ENCODE measurements at regions not wholly inside any gene's neighbourhood (a gene's known extent, or its start where the extent isn't known, plus 50 kb on each side); places are given as distances from the start of the nearest gene placed in this dataset.
"Not testable (repeated sequence)": the region's sequence is repeated elsewhere in the genome, so short reads cannot be mapped to it uniquely, and the experiment has no call there.

DNA sequence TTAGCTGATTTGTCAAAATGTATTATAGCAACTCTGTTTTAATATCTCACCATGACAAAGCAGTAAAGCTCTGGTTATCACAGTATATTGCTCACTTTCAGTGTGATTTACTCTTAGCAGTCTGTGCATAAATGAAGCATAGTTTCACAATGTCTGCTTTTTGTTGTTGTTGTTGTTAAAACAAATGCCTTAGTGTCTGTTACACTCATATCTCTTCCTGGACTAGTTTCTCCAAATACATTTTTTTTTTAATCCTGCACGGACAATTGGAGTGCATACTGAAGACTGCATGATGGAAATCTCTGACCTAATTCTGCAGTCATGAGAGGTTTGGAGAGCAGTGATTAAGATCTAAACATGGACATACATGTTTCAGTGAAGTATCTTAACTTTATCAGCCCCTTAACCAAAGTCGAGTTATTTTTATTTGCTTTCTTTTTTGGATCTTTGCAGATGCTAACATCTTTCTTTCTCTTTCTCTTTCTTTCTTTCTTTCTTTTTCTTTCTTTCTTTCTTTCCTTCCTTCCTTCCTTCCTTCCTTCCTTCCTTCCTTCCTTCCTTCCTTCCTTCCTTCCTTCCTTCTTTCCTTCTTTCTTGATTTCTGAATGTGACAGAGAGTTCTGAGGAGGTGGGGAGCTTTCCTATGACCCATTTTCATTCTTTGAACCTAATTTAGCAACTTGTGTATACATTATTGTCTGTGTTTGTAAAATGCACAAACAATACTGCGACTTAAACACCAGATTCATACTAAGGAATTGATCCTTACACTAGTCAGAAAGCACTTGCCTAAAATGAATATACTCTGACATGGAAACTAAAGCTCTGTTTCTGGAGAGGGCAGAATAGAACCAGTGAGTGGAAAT lies 161.5 kb upstream of the AGR3 start:
- Mint-ChIP-seq H3K36me3 (no peaks in the 10 kb centered on the region), H3K4me3 (no peak overlapping the region), H3K27me3 (no peaks in the 10 kb centered on the region), H3K4me1 (ENCODE audit: unreplicated experiment) (peaks cover 10% of the 10 kb centered on the region), H3K27ac (peak overlapping the region; percentile 35), H3K9me3 (no peaks in the 10 kb centered on the region)
- no peak for DNase-seq (ENCODE audit: extremely low spot score, unreplicated experiment)
- no peak for TF ChIP-seq CTCF (conservative IDR thresholded peaks at IDR 0.05)

- Mint-ChIP-seq H3K36me3 (no peaks in the 10 kb centered on the region), H3K4me3 (no peak overlapping the region), H3K27me3 (no peaks in the 10 kb centered on the region), H3K9me3 (no peaks in the 10 kb centered on the region), H3K4me1 (ENCODE audit: unreplicated experiment) (peaks cover 4% of the 10 kb centered on the region), H3K27ac (no peak overlapping the region)
- DNase-seq (ENCODE audit: extremely low spot score, unreplicated experiment): no peak
- no peak for TF ChIP-seq CTCF (conservative IDR thresholded peaks at IDR 0.05)
Measured at GRCh38 chr7:17044396-17044795, 162.6 kb upstream of the AGR3 start.

- H3K4me3 Mint-ChIP-seq: peak overlapping the region; percentile 27
- TF ChIP-seq CTCF (conservative IDR thresholded peaks at IDR 0.05): no peak
Measured at GRCh38 chr7:17044861-17045260, 163.1 kb upstream of the AGR3 start.

DNA sequence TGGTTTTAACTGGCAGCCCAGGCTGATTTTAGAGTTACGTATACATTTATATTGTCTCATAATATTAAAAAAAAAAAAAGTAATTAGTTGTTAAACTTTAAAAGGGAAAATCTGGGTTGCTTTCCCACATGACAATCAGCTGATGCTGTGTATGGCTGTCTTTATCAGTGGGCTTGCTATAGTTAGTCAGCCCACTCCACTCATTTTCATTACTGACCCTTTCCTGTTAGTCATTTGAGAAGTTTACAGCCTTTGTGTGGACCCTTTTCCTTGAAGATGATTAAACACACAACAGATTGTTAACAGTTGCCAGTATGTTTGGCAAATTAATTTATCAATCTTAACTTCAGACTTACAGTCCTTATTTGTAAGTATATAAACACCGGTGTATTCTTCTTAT lies 164.5 kb upstream of the AGR3 start:
- H3K36me3 Mint-ChIP-seq: no peaks in the 10 kb centered on the region
- H3K27me3 Mint-ChIP-seq: no peaks in the 10 kb centered on the region
- H3K4me1 Mint-ChIP-seq (ENCODE audit: unreplicated experiment): peaks cover 4% of the 10 kb centered on the region
- no peak overlapping the region for H3K27ac Mint-ChIP-seq
- no peak overlapping the region for H3K4me3 Mint-ChIP-seq
- H3K9me3 Mint-ChIP-seq: no peaks in the 10 kb centered on the region
- DNase-seq (ENCODE audit: extremely low spot score, unreplicated experiment): no peak
- no peak for TF ChIP-seq CTCF (conservative IDR thresholded peaks at IDR 0.05)

More at GRCh38 chr7:17044861-17045260, 163.1 kb upstream of the AGR3 start:
- H3K4me1 Mint-ChIP-seq (ENCODE audit: unreplicated experiment): peaks cover 4% of the 10 kb centered on the region
- DNase-seq (ENCODE audit: extremely low spot score, unreplicated experiment): no peak
- no peaks in the 10 kb centered on the region for H3K9me3 Mint-ChIP-seq
- H3K36me3 Mint-ChIP-seq: no peaks in the 10 kb centered on the region
- H3K27ac Mint-ChIP-seq: no peak overlapping the region
- H3K27me3 Mint-ChIP-seq: no peaks in the 10 kb centered on the region

DNA sequence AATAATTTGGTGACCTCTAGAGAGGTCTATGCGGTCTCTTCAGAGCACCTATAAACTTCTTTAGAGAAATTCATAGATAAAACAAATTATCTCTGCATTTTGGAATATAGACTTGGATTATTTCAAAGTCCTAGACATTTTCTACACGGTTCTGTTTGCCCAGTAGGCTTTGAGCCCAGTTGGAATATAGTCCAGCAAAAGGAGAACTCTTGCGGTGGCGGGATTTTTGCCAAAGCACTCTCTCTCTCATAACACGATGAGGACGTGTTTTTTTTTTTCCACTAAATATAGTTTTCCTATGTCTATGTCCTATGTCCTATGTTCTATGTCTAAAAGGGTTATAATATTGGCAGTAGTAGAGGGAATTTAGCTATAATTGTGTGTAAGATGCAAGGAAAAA lies 164.9 kb upstream of the AGR3 start:
- no peak for TF ChIP-seq CTCF (conservative IDR thresholded peaks at IDR 0.05)
- Mint-ChIP-seq H3K9me3 (no peaks in the 10 kb centered on the region), H3K27ac (no peak overlapping the region), H3K27me3 (no peaks in the 10 kb centered on the region), H3K4me3 (no peak overlapping the region), H3K4me1 (ENCODE audit: unreplicated experiment) (peaks cover 4% of the 10 kb centered on the region), H3K36me3 (no peaks in the 10 kb centered on the region)
- DNase-seq (ENCODE audit: extremely low spot score, unreplicated experiment): no peak

DNA sequence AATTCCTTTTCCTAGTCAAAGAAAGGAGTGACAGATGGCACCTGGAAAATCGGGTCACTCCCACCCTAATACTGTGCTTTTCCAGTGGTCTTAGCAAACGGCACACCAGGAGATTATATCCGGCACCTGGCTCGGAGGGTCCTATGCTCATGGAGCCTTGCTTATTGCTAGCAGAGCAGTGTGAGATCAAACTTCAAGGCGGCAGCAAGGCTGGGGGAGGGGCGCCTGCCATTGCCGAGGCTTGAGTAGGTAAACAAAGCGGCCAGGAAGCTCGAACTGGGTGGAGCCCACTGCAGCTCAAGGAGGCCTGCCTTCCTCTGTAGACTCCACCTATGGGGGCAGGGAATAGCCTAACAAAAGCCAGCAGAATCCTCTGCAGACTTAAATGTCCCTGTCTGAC lies 171.4 kb upstream of the AGR3 start:
- H3K4me1 Mint-ChIP-seq (ENCODE audit: unreplicated experiment); H3K9me3 Mint-ChIP-seq; H3K27ac Mint-ChIP-seq; H3K36me3 Mint-ChIP-seq; H3K4me3 Mint-ChIP-seq; DNase-seq (ENCODE audit: extremely low spot score, unreplicated experiment); H3K27me3 Mint-ChIP-seq: not testable (repeated sequence)
